Activated T-helper 1 cell treated with Interleukin-2 at 50 U/mL for 16 hours (primary cell): ENCODE measurements at regions not wholly inside any gene's neighbourhood (a gene's known extent, or its start where the extent isn't known, plus 50 kb on each side); places are given as distances from the start of the nearest gene placed in this dataset.
A peak's percentile ranks its signal among the peaks of the same experiment; 100 is the strongest.
"Not testable (repeated sequence)": the region's sequence is repeated elsewhere in the genome, so short reads cannot be mapped to it uniquely, and the experiment has no call there.

Source experiments
- DNase-seq: peaks from one replicate; pipeline ENCODE4 v3.0.0-alpha.2; 2020; ENCODE audit warnings: low read depth

- DNase-seq: no peak
Measured at GRCh38 chr9:117775591-117775990, 71.4 kb downstream of the TLR4 start.

- DNase-seq: no peak
Measured at GRCh38 chr9:117777823-117778222, 73.6 kb downstream of the TLR4 start.

GRCh38 chr9:117779760-117780159, 75.6 kb downstream of the TLR4 start:
- no peak for DNase-seq

GRCh38 chr9:117782931-117783788, 79.0 kb downstream of the TLR4 start:
- peak; percentile 18 for DNase-seq

GRCh38 chr9:117783828-117784227, 79.6 kb downstream of the TLR4 start:
- DNase-seq: no peak

GRCh38 chr9:117784996-117785395, 80.8 kb downstream of the TLR4 start:
- no peak for DNase-seq

GRCh38 chr9:117787746-117788145, 83.5 kb downstream of the TLR4 start:
- DNase-seq: no peak

- no peak for DNase-seq
Measured at GRCh38 chr9:117795271-117795670, 91.1 kb downstream of the TLR4 start.

GRCh38 chr9:117796681-117797080, 92.5 kb downstream of the TLR4 start:
- DNase-seq: no peak

- no peak for DNase-seq
Measured at GRCh38 chr9:117800389-117800788, 96.2 kb downstream of the TLR4 start.

GRCh38 chr9:117809751-117810150, 105.5 kb downstream of the TLR4 start:
- no peak for DNase-seq

- DNase-seq: no peak
Measured at GRCh38 chr9:117815315-117815714, 111.1 kb downstream of the TLR4 start.

GRCh38 chr9:117815948-117816347, 111.7 kb downstream of the TLR4 start:
- no peak for DNase-seq

GRCh38 chr9:117821954-117822353, 117.8 kb downstream of the TLR4 start:
- DNase-seq: no peak

GRCh38 chr9:117823576-117823975, 119.4 kb downstream of the TLR4 start:
- DNase-seq: no peak

- DNase-seq: no peak
Measured at GRCh38 chr9:117825609-117826347, 121.6 kb downstream of the TLR4 start.

- DNase-seq: no peak
Measured at GRCh38 chr9:117826837-117827236, 122.6 kb downstream of the TLR4 start.

GRCh38 chr9:117827456-117827855, 123.3 kb downstream of the TLR4 start:
- no peak for DNase-seq

- DNase-seq: no peak
Measured at GRCh38 chr9:117828466-117828865, 124.3 kb downstream of the TLR4 start.

GRCh38 chr9:117835798-117836197, 131.6 kb downstream of the TLR4 start:
- no peak for DNase-seq

- no peak for DNase-seq
Measured at GRCh38 chr9:117839862-117840261, 135.7 kb downstream of the TLR4 start.

GRCh38 chr9:117851836-117852461, 147.7 kb downstream of the TLR4 start:
- DNase-seq: not testable (repeated sequence)

GRCh38 chr9:117858561-117858960, 154.4 kb downstream of the TLR4 start:
- DNase-seq: no peak
